Suppressor macrophage treated with lipopolysaccharide for 1 hour (primary cell): ENCODE measurements at regions not wholly inside any gene's neighbourhood (a gene's known extent, or its start where the extent isn't known, plus 50 kb on each side); places are given as distances from the start of the nearest gene placed in this dataset.
A peak's percentile ranks its signal among the peaks of the same experiment; 100 is the strongest.
"Not testable (repeated sequence)": the region's sequence is repeated elsewhere in the genome, so short reads cannot be mapped to it uniquely, and the experiment has no call there.

Source experiments
- DNase-seq, 3 donors: peaks; one replicate each; pipeline ENCODE4 v3.0.0-alpha.2; 2020 to 2022

GRCh38 chr4:155591738-155592143 is 74.9 kb upstream of the GUCY1A1 start:
- DNase-seq, result no peak

GRCh38 chr4:155590796-155591585 is 75.7 kb upstream of the GUCY1A1 start:
- no peak for DNase-seq

GRCh38 chr4:155588437-155588836 is 78.2 kb upstream of the GUCY1A1 start:
- no peak for DNase-seq

- no peak for DNase-seq
Measured at GRCh38 chr4:155587766-155588165, 78.9 kb upstream of the GUCY1A1 start.

- peak; percentile 80 to 94 (median 90) for DNase-seq
Measured at GRCh38 chr4:155582971-155583437, 83.6 kb upstream of the GUCY1A1 start.

GRCh38 chr4:155582041-155582440 is 84.6 kb upstream of the GUCY1A1 start:
- DNase-seq, result no peak

GRCh38 chr4:155578726-155579370 is 87.8 kb upstream of the GUCY1A1 start:
- DNase-seq, result no peak

GRCh38 chr4:155578219-155578618 is 88.4 kb upstream of the GUCY1A1 start:
- DNase-seq, result no peak

- not testable (repeated sequence) for DNase-seq
Measured at GRCh38 chr4:155574329-155574728, 92.3 kb upstream of the GUCY1A1 start.

- DNase-seq, result no peak
Measured at GRCh38 chr4:155573126-155573525, 93.5 kb upstream of the GUCY1A1 start.

- DNase-seq, result no peak
Measured at GRCh38 chr4:155572106-155572703, 94.4 kb upstream of the GUCY1A1 start.

GRCh38 chr4:155571184-155571944 is 95.3 kb upstream of the GUCY1A1 start:
- DNase-seq, result no peak

- DNase-seq, result no peak
Measured at GRCh38 chr4:155570661-155571060, 96.0 kb upstream of the GUCY1A1 start.

- no peak for DNase-seq
Measured at GRCh38 chr4:155569960-155570515, 96.6 kb upstream of the GUCY1A1 start.

GRCh38 chr4:155569471-155569870 is 97.2 kb upstream of the GUCY1A1 start:
- no peak for DNase-seq

GRCh38 chr4:155568641-155569220 is 97.9 kb upstream of the GUCY1A1 start:
- no peak for DNase-seq

- DNase-seq, result no peak
Measured at GRCh38 chr4:155566354-155566753, 100.3 kb upstream of the GUCY1A1 start.

- no peak for DNase-seq
Measured at GRCh38 chr4:155565776-155566175, 100.9 kb upstream of the GUCY1A1 start.

GRCh38 chr4:155565330-155565729 is 101.3 kb upstream of the GUCY1A1 start:
- no peak for DNase-seq

GRCh38 chr4:155564880-155565279 is 101.8 kb upstream of the GUCY1A1 start:
- DNase-seq, result no peak

- DNase-seq, result no peak
Measured at GRCh38 chr4:155564086-155564485, 102.6 kb upstream of the GUCY1A1 start.

- DNase-seq, result peak in 1 of 3 donors; percentile 5
Measured at GRCh38 chr4:155559915-155560314, 106.7 kb upstream of the GUCY1A1 start.
